ENCODE measurements at regions not wholly inside any gene's neighbourhood (a gene's known extent, or its start where the extent isn't known, plus 50 kb on each side); places are given as distances from the start of the nearest gene placed in this dataset.

DNA sequence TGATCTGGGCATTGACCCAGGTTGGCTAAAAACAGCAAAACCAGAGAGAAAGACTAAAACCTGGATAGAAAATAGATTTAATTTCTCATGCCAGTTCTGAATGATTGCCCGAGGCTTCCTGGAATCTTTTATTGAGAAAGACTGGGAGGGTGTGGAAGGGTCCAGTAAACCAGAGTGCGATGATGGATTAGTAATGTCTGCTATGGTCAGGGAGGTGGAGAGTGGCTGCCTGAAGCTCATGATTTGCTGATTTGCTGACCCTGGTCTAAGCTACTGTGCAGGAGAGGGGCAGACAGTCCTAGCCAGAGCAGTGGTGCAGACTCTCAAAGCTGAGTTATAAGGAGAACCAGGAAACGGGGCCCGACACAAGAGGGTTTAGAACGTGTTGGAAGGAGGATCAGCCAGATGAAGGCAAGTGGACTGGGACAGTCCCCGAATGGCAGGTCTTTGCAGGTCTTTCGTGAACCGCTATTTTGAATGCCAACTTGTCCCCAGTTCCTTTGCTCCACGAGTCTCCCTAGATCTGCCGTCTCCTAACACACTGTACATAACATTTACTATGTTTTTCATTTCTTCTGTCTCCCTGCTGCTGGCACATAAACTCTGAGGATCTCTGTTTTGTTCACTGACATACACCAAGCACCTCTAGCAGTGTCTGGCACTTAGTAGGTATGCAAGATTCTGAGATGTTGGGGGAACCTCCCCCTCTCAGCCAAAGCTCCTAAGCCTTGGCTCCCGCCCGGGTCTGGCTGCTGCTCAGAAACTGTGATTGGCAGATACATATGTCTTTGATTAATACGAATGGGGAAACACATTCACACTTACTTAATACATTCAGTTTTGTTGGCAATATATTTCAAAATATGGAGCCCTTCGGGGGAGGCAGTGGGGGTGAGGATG is 237.3 kb upstream of the TNRC6C start:
- Mint-ChIP-seq H3K27ac (no peak overlapping the region), H3K27me3 (no peaks in the 10 kb centered on the region), H3K36me3 (ENCODE audit: low read depth) (no peaks in the 10 kb centered on the region), H3K9me3 (peaks cover 3% of the 10 kb centered on the region), H3K4me1 (ENCODE audit: low read depth) (no peaks in the 10 kb centered on the region), H3K4me3 (no peak overlapping the region)
- DNase-seq = no peak

- Mint-ChIP-seq H3K27ac (no peak overlapping the region), H3K4me3 (no peak overlapping the region), H3K36me3 (ENCODE audit: low read depth) (no peaks in the 10 kb centered on the region), H3K9me3 (no peaks in the 10 kb centered on the region), H3K4me1 (ENCODE audit: low read depth) (no peaks in the 10 kb centered on the region), H3K27me3 (no peaks in the 10 kb centered on the region)
- no peak for DNase-seq
Measured at GRCh38 chr17:77721846-77722160, 236.7 kb upstream of the TNRC6C start.

DNA sequence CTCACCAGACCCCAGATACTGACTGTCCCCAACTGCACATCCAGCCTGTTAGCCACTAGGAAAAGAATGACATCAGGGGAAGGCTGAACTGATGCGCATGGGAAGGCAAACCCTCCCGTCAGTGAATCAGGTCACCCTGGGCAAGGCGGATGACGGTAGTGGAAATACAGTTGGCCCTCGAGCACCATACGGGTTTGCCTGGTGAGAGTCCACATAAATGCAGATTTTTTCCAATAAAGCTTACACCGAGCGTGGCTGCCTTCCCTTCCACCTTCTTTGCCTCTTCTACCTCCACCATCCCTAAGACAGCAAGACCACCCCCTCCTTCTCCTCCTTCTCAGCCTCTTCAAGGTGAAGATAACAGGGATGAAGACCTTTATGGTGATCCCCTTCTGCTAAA is 236.1 kb upstream of the TNRC6C start:
- Mint-ChIP-seq H3K4me3 (no peak overlapping the region), H3K9me3 (no peaks in the 10 kb centered on the region), H3K36me3 (ENCODE audit: low read depth) (no peaks in the 10 kb centered on the region), H3K27me3 (no peaks in the 10 kb centered on the region), H3K27ac (no peak overlapping the region), H3K4me1 (ENCODE audit: low read depth) (no peaks in the 10 kb centered on the region)
- no peak for DNase-seq

- no peak for DNase-seq
- Mint-ChIP-seq H3K27ac (no peak overlapping the region), H3K36me3 (ENCODE audit: low read depth) (no peaks in the 10 kb centered on the region), H3K9me3 (no peaks in the 10 kb centered on the region), H3K4me3 (no peak overlapping the region), H3K27me3 (no peaks in the 10 kb centered on the region), H3K4me1 (ENCODE audit: low read depth) (peaks cover 2% of the 10 kb centered on the region)
Measured at GRCh38 chr17:77723071-77723908, 235.2 kb upstream of the TNRC6C start.

GRCh38 chr17:77723909-77724875 is 234.3 kb upstream of the TNRC6C start:
- Mint-ChIP-seq H3K9me3 (no peaks in the 10 kb centered on the region), H3K4me1 (ENCODE audit: low read depth) (peaks cover 2% of the 10 kb centered on the region), H3K36me3 (ENCODE audit: low read depth) (no peaks in the 10 kb centered on the region), H3K4me3 (no peak overlapping the region), H3K27me3 (no peaks in the 10 kb centered on the region), H3K27ac (no peak overlapping the region)
- DNase-seq = no peak

DNA sequence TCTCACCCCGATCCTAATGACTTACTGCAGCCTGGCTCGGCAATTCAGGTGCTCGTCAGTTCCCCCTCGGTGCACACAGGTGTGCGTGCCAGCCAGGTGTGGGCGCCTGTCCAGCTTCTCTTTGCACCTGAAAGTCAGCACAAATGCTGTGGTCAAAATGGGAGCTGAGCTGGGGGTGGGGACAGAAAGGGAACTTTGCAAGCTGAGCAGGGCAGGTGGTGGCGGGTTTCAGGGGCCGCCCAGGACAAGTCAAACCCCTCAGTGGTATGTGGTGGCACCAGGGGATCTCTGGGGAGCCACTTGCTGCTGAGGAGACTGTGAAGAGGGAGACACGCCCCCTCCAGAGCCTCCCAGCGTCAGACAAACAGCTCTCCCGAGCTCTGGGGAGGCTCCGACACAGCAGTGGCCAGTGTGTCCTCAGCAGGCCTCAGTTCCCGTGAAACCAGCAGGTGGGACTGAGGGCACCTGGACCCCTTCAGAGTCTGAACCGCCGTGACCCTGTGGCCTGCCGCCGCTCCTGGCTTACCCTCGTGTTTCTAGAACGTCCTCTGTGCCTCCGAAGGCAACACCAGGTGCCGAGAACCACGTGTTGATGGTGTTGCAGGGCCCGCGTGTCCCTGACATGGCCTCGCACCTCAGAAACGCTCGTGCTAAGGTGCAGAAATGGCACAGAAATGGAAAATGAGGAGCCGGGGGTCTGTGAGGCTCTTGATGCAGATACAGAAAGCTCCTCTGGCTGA is 233.5 kb upstream of the TNRC6C start:
- Mint-ChIP-seq H3K4me1 (ENCODE audit: low read depth) (peaks cover 2% of the 10 kb centered on the region), H3K36me3 (ENCODE audit: low read depth) (no peaks in the 10 kb centered on the region), H3K27me3 (no peaks in the 10 kb centered on the region), H3K27ac (no peak overlapping the region), H3K4me3 (no peak overlapping the region), H3K9me3 (no peaks in the 10 kb centered on the region)
- no peak for DNase-seq

DNA sequence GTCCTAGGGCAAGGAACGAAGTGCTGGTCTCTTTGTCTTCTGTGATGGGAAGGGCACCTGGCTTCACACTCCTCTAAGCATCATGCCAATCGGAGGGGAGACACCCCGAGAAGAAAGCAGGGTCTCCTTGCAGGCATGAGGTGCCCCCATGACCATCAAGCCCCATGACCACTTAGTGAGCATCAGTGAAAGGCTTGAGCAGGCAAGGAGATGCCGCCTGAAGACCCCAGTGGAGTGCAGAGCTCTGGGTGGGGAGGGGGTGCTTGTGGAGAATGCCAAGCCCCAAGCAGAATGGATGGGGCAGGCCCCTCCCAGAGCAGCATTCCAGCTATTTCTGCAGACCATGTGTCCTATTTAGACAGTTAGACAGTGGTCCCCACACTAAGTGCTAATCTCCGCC is 232.7 kb upstream of the TNRC6C start:
- H3K27ac Mint-ChIP-seq = no peak overlapping the region

GRCh38 chr17:77726549-77727006 is 231.9 kb upstream of the TNRC6C start:
- peaks cover 7% of the 10 kb centered on the region for H3K9me3 Mint-ChIP-seq
- H3K27me3 Mint-ChIP-seq = no peaks in the 10 kb centered on the region
- no peak overlapping the region for H3K27ac Mint-ChIP-seq
- peak; percentile 21 for DNase-seq
- no peaks in the 10 kb centered on the region for H3K36me3 Mint-ChIP-seq (ENCODE audit: low read depth)
- peaks cover 2% of the 10 kb centered on the region for H3K4me1 Mint-ChIP-seq (ENCODE audit: low read depth)
- no peak overlapping the region for H3K4me3 Mint-ChIP-seq

More for the DNA sequence above, 232.7 kb upstream of the TNRC6C start:
- no peaks in the 10 kb centered on the region for H3K36me3 Mint-ChIP-seq (ENCODE audit: low read depth)
- H3K27me3 Mint-ChIP-seq = no peaks in the 10 kb centered on the region
- H3K9me3 Mint-ChIP-seq = peaks cover 4% of the 10 kb centered on the region
- peak; percentile 7 for DNase-seq
- H3K4me1 Mint-ChIP-seq (ENCODE audit: low read depth) = peaks cover 2% of the 10 kb centered on the region
- H3K4me3 Mint-ChIP-seq = no peak overlapping the region

- peak; percentile 7 for DNase-seq
- Mint-ChIP-seq H3K36me3 (ENCODE audit: low read depth) (no peaks in the 10 kb centered on the region), H3K4me1 (ENCODE audit: low read depth) (peaks cover 2% of the 10 kb centered on the region), H3K27ac (no peak overlapping the region), H3K4me3 (no peak overlapping the region), H3K9me3 (peaks cover 7% of the 10 kb centered on the region), H3K27me3 (no peaks in the 10 kb centered on the region)
Measured at GRCh38 chr17:77727037-77727615, 231.4 kb upstream of the TNRC6C start.

DNA sequence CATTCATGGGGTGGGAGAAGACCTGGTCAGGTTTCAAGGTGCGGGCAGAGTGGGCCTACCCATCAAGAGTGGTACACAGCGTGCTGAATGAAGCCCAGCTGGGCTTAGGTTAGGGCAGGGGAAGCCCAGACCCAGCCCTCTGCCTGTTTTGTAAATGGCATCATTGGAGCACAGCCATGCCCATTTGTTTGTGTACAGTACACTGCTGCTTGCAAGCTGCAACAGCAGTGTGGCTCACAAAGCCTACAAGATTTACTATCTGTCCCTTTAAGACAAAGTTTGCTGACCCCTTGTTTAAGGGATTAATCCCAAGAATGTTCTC is 230.1 kb upstream of the TNRC6C start:
- no peaks in the 10 kb centered on the region for H3K36me3 Mint-ChIP-seq (ENCODE audit: low read depth)
- H3K27me3 Mint-ChIP-seq = peaks cover 10% of the 10 kb centered on the region
- H3K4me3 Mint-ChIP-seq = no peak overlapping the region
- H3K27ac Mint-ChIP-seq = no peak overlapping the region
- peak; percentile 1 for DNase-seq
- H3K9me3 Mint-ChIP-seq = peaks cover 18% of the 10 kb centered on the region
- peaks cover 2% of the 10 kb centered on the region for H3K4me1 Mint-ChIP-seq (ENCODE audit: low read depth)

- Mint-ChIP-seq H3K27me3 (peaks cover 14% of the 10 kb centered on the region), H3K4me3 (no peak overlapping the region), H3K4me1 (ENCODE audit: low read depth) (peaks cover 2% of the 10 kb centered on the region), H3K36me3 (ENCODE audit: low read depth) (no peaks in the 10 kb centered on the region), H3K27ac (no peak overlapping the region), H3K9me3 (peaks cover 18% of the 10 kb centered on the region)
- DNase-seq = peak; percentile 15
Measured at GRCh38 chr17:77728871-77729270, 229.6 kb upstream of the TNRC6C start.

- no peak for DNase-seq
- Mint-ChIP-seq H3K4me1 (ENCODE audit: low read depth) (peaks cover 2% of the 10 kb centered on the region), H3K4me3 (no peak overlapping the region), H3K9me3 (peaks cover 18% of the 10 kb centered on the region), H3K27me3 (peaks cover 19% of the 10 kb centered on the region), H3K27ac (no peak overlapping the region), H3K36me3 (ENCODE audit: low read depth) (no peaks in the 10 kb centered on the region)
Measured at GRCh38 chr17:77729587-77729986, 228.9 kb upstream of the TNRC6C start.

- Mint-ChIP-seq H3K9me3 (peaks cover 18% of the 10 kb centered on the region), H3K27ac (no peak overlapping the region), H3K4me1 (ENCODE audit: low read depth) (peaks cover 2% of the 10 kb centered on the region), H3K27me3 (peaks cover 19% of the 10 kb centered on the region), H3K36me3 (ENCODE audit: low read depth) (no peaks in the 10 kb centered on the region), H3K4me3 (no peak overlapping the region)
- DNase-seq = no peak
Measured at GRCh38 chr17:77730376-77730775, 228.1 kb upstream of the TNRC6C start.

All from activated T-cell treated with anti-CD3 and anti-CD28 coated beads, Interleukin-2, amount 50 U/mL, for 24 hours (primary cell).